HepG2 (cell line): ENCODE measurements at regions not wholly inside any gene's neighbourhood (a gene's known extent, or its start where the extent isn't known, plus 50 kb on each side); places are given as distances from the start of the nearest gene placed in this dataset.

ENCODE experiments used
- ATAC-seq: fragments of 200-7000 bp; cut with Tn5 transposase; 3 replicates; pipeline ENCODE4 v1.9.1; 2020; ENCODE audit warnings: mild to moderate bottlenecking, moderate library complexity
- BruUV-seq: library from RNA; stranded (reverse); fragments of 400-500 nt; replicated peaks from 2 replicates; lab custom pipeline; 2021; lab: Mats Ljungman, UMichigan
- CTCF ChIA-PET: fragments of 300-600 bp; formaldehyde crosslinking; extraction: SDS; loops from one replicate; lab custom pipeline; 2021; ENCODE audit warnings: low total read pairs, inconsistent platforms, low intra/inter-chr PET ratio; lab: Yijun Ruan, JAX
- POLR2A ChIA-PET: fragments of 350-600 bp; sonication (Branson Sonifier 250); formaldehyde crosslinking; loops from one replicate; lab custom pipeline; 2020; ENCODE audit warnings: antibody characterized with exemption, inconsistent platforms; lab: Yijun Ruan, JAX
- DNase-seq: peaks from one replicate; pipeline ENCODE4 v3.0.0-alpha.2; 2015; ENCODE audit warnings: low spot score
- FAIRE-seq: peaks from 3 replicates; lab custom pipeline; 2011; peaks lifted over from hg19 to GRCh38; lab: Jason Lieb, UNC
- H2AFZ ChIP-seq: one replicate; pipeline ENCODE4 v1.6.1; 2011; ENCODE audit warnings: low read length, inconsistent platforms
- H3K27ac ChIP-seq: fragments of 300-600 bp; 3 replicates; pipeline ENCODE4 v1.8.0; 2011; ENCODE audit warnings: mixed run types, mild to moderate bottlenecking, mixed read lengths, low read length, inconsistent platforms; ENCODE audit not compliant: insufficient read depth; ENCODE audit errors: extremely low read length
- H3K27me3 ChIP-seq, 2 experiments: fragments of 200-600 bp in 1 of 2; 2 replicates in 1 of 2; 3 replicates in 1 of 2; pipeline versions ENCODE4 v1.6.0 to v1.8.0; 2011; ENCODE audit warnings: low read length in 2 of 2, mild to moderate bottlenecking in 2 of 2, moderate library complexity in 2 of 2, inconsistent platforms in 1 of 2; ENCODE audit not compliant: insufficient read depth in 2 of 2, control insufficient read depth in 1 of 2
- H3K36me3 ChIP-seq, 2 experiments: fragments of 200-600 bp in 1 of 2; replicated peaks in 1 of 2; 2 replicates in 1 of 2; 3 replicates in 1 of 2; pipeline versions ENCODE4 v1.5.1 to v1.8.0; 2011; ENCODE audit warnings: low read length in 2 of 2, inconsistent platforms in 1 of 2; ENCODE audit not compliant: insufficient read depth in 2 of 2, control insufficient read depth in 1 of 2
- H3K4me1 ChIP-seq: 2 replicates; pipeline ENCODE4 v1.5.1; 2012; ENCODE audit warnings: low read length, inconsistent platforms; ENCODE audit not compliant: insufficient read depth
- H3K4me2 ChIP-seq: 2 replicates; pipeline ENCODE4 v1.6.0; 2011; ENCODE audit warnings: low read depth, low read length, inconsistent platforms
- H3K4me3 ChIP-seq, 3 experiments: fragments of 200-600 bp in 1 of 3; sonication (generic), shearing (Covaris generic) in 1 of 3; replicated peaks in 1 of 3; 2 replicates each; pipeline ENCODE4 v1.5.1; 2011 to 2016; ENCODE audit warnings: low read length in 3 of 3, inconsistent platforms in 2 of 3, low read depth in 2 of 3, mild to moderate bottlenecking in 2 of 3, control low read depth in 1 of 3, mixed read lengths in 1 of 3; ENCODE audit not compliant: insufficient read depth in 1 of 3
- H3K79me2 ChIP-seq: one replicate; pipeline ENCODE4 v1.6.1; 2011; ENCODE audit warnings: low read length, inconsistent platforms; ENCODE audit not compliant: insufficient read depth
- H3K9ac ChIP-seq: 2 replicates; pipeline ENCODE4 v1.6.0; 2011; ENCODE audit warnings: mild to moderate bottlenecking, low read depth, low read length, inconsistent platforms; ENCODE audit not compliant: insufficient read depth
- H3K9me3 ChIP-seq: 2 replicates; pipeline ENCODE4 v1.5.1; 2012; ENCODE audit warnings: mild to moderate bottlenecking, low read length
- H4K20me1 ChIP-seq: 2 replicates; pipeline ENCODE4 v1.6.0; 2011; ENCODE audit warnings: inconsistent platforms, mild to moderate bottlenecking, low read length, moderate library complexity; ENCODE audit not compliant: insufficient read depth
- EED ChIP-seq: sonication (generic); formaldehyde crosslinking; IDR thresholded peaks from 2 replicates; pipeline ENCODE4 v1.5.0; 2020; ENCODE audit warnings: mild to moderate bottlenecking, missing genetic modification reagents
- IKZF1 ChIP-seq: fragments of 450-650 bp; IDR thresholded peaks from 2 replicates; pipeline ENCODE4 v1.7.1; 2016
- IRX3 ChIP-seq: sonication (generic); formaldehyde crosslinking; IDR thresholded peaks from 2 replicates; pipeline ENCODE4 v1.8.1; 2023; ENCODE audit warnings: mild to moderate bottlenecking, low read depth, missing genetic modification reagents, borderline replicate concordance
- KLF9 ChIP-seq: IDR thresholded peaks from 2 replicates; pipeline ENCODE4 v1.6.1; 2016; ENCODE audit warnings: low read depth
- NONO ChIP-seq, 2 experiments: fragments of 450-650 bp in 1 of 2; sonication (generic) in 1 of 2; formaldehyde crosslinking in 1 of 2; IDR thresholded peaks in 1 of 2; conservative IDR thresholded peaks in 1 of 2; 2 replicates each; pipeline versions ENCODE4 v1.6.1 to v1.8.0; 2017 to 2022; ENCODE audit warnings: mild to moderate bottlenecking in 1 of 2, missing genetic modification reagents in 1 of 2, moderate library complexity in 1 of 2
- RAD51 ChIP-seq: fragments of 450-650 bp; IDR thresholded peaks from 2 replicates; pipeline ENCODE4 v1.6.1; 2016; ENCODE audit warnings: borderline replicate concordance
- SRY ChIP-seq: sonication (generic); formaldehyde crosslinking; IDR thresholded peaks from 2 replicates; pipeline ENCODE4 v1.8.0; 2022; ENCODE audit warnings: mild to moderate bottlenecking, missing genetic modification reagents
- YEATS4 ChIP-seq: sonication (generic); formaldehyde crosslinking; IDR thresholded peaks from 2 replicates; pipeline ENCODE4 v1.4.0; 2020; ENCODE audit warnings: missing genetic modification reagents, borderline replicate concordance
- ZNF136 ChIP-seq: sonication (generic); formaldehyde crosslinking; IDR thresholded peaks from 2 replicates; pipeline ENCODE4 v1.8.1; 2022; ENCODE audit warnings: low read depth, mild to moderate bottlenecking, moderate library complexity, missing genetic modification reagents
- ZNF282 ChIP-seq: fragments of 450-650 bp; IDR thresholded peaks from 2 replicates; pipeline ENCODE4 v1.6.1; 2018; ENCODE audit not compliant: partially characterized antibody
- ZNF367 ChIP-seq: sonication (generic); formaldehyde crosslinking; IDR thresholded peaks from 2 replicates; pipeline ENCODE4 v1.4.0; 2020; ENCODE audit warnings: missing genetic modification reagents, borderline replicate concordance
- ZNF570 ChIP-seq: sonication (generic); formaldehyde crosslinking; IDR thresholded peaks from 2 replicates; pipeline ENCODE4 v1.4.0; 2020; ENCODE audit warnings: mild to moderate bottlenecking, missing genetic modification reagents, borderline replicate concordance
- WGBS: methylation state at CpG from one replicate; pipeline ENCODE4 v1.1.6; 2017; ENCODE audit warnings: low lambda C conversion rate; 5-methylcytosine and 5-hydroxymethylcytosine counted together
- in situ Hi-C: cut with HindIII; loops from 2 replicates; pipeline ENCODE4 v1.10.0; 2017; ENCODE audit warnings: low pct_unique_long_range_greater_than_20kb; ENCODE audit not compliant: extremely low pct_ligation_motif_present
- intact Hi-C: fragments of 100-400 bp; cut with micrococcal nuclease; formaldehyde crosslinking; loops from one replicate; pipeline ENCODE4 v1.10.0; 2022; ENCODE audit not compliant: unreplicated experiment
- TF ChIP-seq, protein P1 (sequence below): sonication (generic); formaldehyde crosslinking; IDR thresholded peaks from 2 replicates; pipeline ENCODE4 v1.5.1; 2020; ENCODE audit warnings: missing genetic modification reagents, mild to moderate bottlenecking, borderline replicate concordance

GRCh38 chr16:79697562-79698112 lies 97.1 kb upstream of the MAF start:
- CTCF ChIA-PET = no interaction called here
- BruUV-seq = no TSS peak

DNA sequence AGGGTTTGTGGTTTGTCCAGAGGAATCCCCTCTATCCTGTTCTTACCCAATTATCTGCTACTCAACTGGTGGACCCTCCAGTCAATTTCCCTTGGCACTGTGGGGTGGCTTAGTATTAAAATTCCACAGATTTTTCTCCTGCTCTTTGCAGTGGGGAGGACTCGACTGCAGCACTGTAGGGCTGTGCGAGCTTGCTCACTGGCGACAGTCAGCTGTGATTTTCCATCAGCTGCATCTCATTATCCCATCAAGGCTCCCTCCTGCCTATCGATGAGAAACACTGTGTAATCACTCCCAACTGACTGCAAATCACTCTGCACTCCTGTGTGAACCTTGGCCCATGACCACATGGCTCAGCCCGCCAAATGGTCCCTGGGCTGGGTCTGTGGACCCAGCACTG lies 90.5 kb upstream of the MAF start:
- intact Hi-C loops (no loop called here), in situ Hi-C loops (no loop called here)
- Histone ChIP-seq H3K36me3 (no peaks in the 10 kb centered on the region), H3K79me2 (no peaks in the 10 kb centered on the region), H3K27me3 (no peaks in the 10 kb centered on the region), H3K9me3 (peaks cover 52% of the 10 kb centered on the region), H2AFZ (no peak overlapping the region), H3K4me3 (no peak overlapping the region), H3K27ac (no peak overlapping the region), H3K9ac (no peak overlapping the region), H4K20me1 (no peaks in the 10 kb centered on the region), H3K4me2 (no peak overlapping the region), H3K4me1 (no peaks in the 10 kb centered on the region)
- no peak for TF ChIP-seq KLF9 (CRISPR knock-in tag)
- TF ChIP-seq ZNF136 (CRISPR knock-in tag) = no peak
- no peak for TF ChIP-seq ZNF367 (CRISPR knock-in tag)
- TF ChIP-seq YEATS4 (CRISPR knock-in tag) = no peak
- no peak for TF ChIP-seq SRY (CRISPR knock-in tag)
- TF ChIP-seq EED (CRISPR knock-in tag) = no peak
- no peak for TF ChIP-seq IRX3 (CRISPR knock-in tag)
- TF ChIP-seq NONO (IDR thresholded peaks at IDR 0.05) = no peak
- no peak for TF ChIP-seq NONO (CRISPR knock-in tag; conservative IDR thresholded peaks at IDR 0.05)
- ChIA-PET CTCF (no interaction called here), POLR2A (no interaction called here)
- FAIRE-seq (no peak), DNase-seq (no peak), ATAC-seq (no peak)
- 36% methylated on average over 5 of the region's 5 CpGs for WGBS
- no TSS peak for BruUV-seq

More at GRCh38 chr16:79697562-79698112, 97.1 kb upstream of the MAF start:
- no peak overlapping the region for H3K4me3 ChIP-seq
- H3K9ac ChIP-seq = no peak overlapping the region
- H2AFZ ChIP-seq = no peak overlapping the region
- H3K27ac ChIP-seq = no peak overlapping the region
- POLR2A ChIA-PET = no interaction called here
- H3K79me2 ChIP-seq = no peaks in the 10 kb centered on the region
- H4K20me1 ChIP-seq = no peaks in the 10 kb centered on the region
- no peak for DNase-seq
- TF ChIP-seq ZNF570 (CRISPR knock-in tag) (no peak), IKZF1 (peak; percentile 20; the same call in 1 of the 2 replicates), RAD51 (0 out of 2 replicates have a peak, but pooled peaks have one; percentile 19), ZNF282 (peak; percentile 33)
- TF ChIP-seq, protein P1, sequence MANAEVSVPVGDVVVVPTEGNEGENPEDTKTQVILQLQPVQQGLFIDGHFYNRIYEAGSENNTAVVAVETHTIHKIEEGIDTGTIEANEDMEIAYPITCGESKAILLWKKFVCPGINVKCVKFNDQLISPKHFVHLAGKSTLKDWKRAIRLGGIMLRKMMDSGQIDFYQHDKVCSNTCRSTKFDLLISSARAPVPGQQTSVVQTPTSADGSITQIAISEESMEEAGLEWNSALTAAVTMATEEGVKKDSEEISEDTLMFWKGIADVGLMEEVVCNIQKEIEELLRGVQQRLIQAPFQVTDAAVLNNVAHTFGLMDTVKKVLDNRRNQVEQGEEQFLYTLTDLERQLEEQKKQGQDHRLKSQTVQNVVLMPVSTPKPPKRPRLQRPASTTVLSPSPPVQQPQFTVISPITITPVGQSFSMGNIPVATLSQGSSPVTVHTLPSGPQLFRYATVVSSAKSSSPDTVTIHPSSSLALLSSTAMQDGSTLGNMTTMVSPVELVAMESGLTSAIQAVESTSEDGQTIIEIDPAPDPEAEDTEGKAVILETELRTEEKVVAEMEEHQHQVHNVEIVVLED = no peak
- no peaks in the 10 kb centered on the region for H3K4me1 ChIP-seq
- no peak for FAIRE-seq
- ATAC-seq = no peak
- in situ Hi-C loops = no loop called here
- H3K4me2 ChIP-seq = no peak overlapping the region
- no peaks in the 10 kb centered on the region for H3K27me3 ChIP-seq
- no peaks in the 10 kb centered on the region for H3K36me3 ChIP-seq
- peaks cover 32% of the 10 kb centered on the region for H3K9me3 ChIP-seq
- intact Hi-C loops = no loop called here
